OCI-LY1 (cell line): ENCODE measurements at regions not wholly inside any gene's neighbourhood (a gene's known extent, or its start where the extent isn't known, plus 50 kb on each side); places are given as distances from the start of the nearest gene placed in this dataset.

Experiments
- CTCF ChIP-seq: fragments of 200-600 bp; sonication (generic), shearing (Covaris generic); IDR thresholded peaks from 2 replicates; pipeline ENCODE4 v1.5.1; 2017; ENCODE audit warnings: mild to moderate bottlenecking, antibody characterized with exemption, low read length, moderate library complexity, mixed read lengths
- EZH2 ChIP-seq: fragments of 200-600 bp; sonication (generic), shearing (Covaris generic); IDR thresholded peaks from 2 replicates; pipeline ENCODE4 v1.8.0; 2017; ENCODE audit warnings: borderline replicate concordance, mixed run types, mild to moderate bottlenecking, antibody characterized with exemption, low read length, moderate library complexity, mixed read lengths

- TF ChIP-seq CTCF (no peak), EZH2 (no peak)
These were observed 257.4 kb upstream of the IL12A start for GRCh38 chr3:159731254-159731653.
